Smooth muscle cell (in vitro differentiated cells): ENCODE measurements at regions not wholly inside any gene's neighbourhood (a gene's known extent, or its start where the extent isn't known, plus 50 kb on each side); places are given as distances from the start of the nearest gene placed in this dataset.
"Not testable (repeated sequence)": the region's sequence is repeated elsewhere in the genome, so short reads cannot be mapped to it uniquely, and the experiment has no call there.

Source experiments
- DNase-seq: peaks from one replicate; lab custom pipeline; 2025; ENCODE audit not compliant: unreplicated experiment; lab: John Stamatoyannopoulos, UW
- H2AFZ ChIP-seq: fragments of 200-600 bp; sonication (generic); 2 replicates; pipeline ENCODE4 v1.6.0; 2016; ENCODE audit warnings: antibody characterized with exemption, low read depth, mild to moderate bottlenecking
- H3F3A ChIP-seq: fragments of 200-600 bp; sonication (generic); 2 replicates; pipeline ENCODE4 v1.6.0; 2017; ENCODE audit warnings: antibody characterized with exemption, low read depth
- H3K27ac ChIP-seq: fragments of 200-600 bp; sonication (generic); 2 replicates; pipeline ENCODE4 v1.5.1; 2016; ENCODE audit warnings: low read depth, mild to moderate bottlenecking
- H3K27me3 ChIP-seq: fragments of 200-600 bp; sonication (generic); 2 replicates; pipeline ENCODE4 v1.6.1; 2016; ENCODE audit warnings: low read depth, mild to moderate bottlenecking
- H3K36me3 ChIP-seq: fragments of 200-600 bp; sonication (generic); 2 replicates; pipeline ENCODE4 v1.5.1; 2016; ENCODE audit warnings: low read depth
- H3K4me1 ChIP-seq: fragments of 200-600 bp; sonication (generic); 2 replicates; pipeline ENCODE4 v1.5.1; 2016; ENCODE audit warnings: low read depth
- H3K4me2 ChIP-seq: fragments of 200-600 bp; sonication (generic); 2 replicates; pipeline ENCODE4 v1.6.0; 2016; ENCODE audit warnings: mild to moderate bottlenecking
- H3K4me3 ChIP-seq: fragments of 200-600 bp; sonication (generic); 2 replicates; pipeline ENCODE4 v1.5.1; 2016; ENCODE audit warnings: mild to moderate bottlenecking
- H3K79me2 ChIP-seq: fragments of 200-600 bp; sonication (generic); 2 replicates; pipeline ENCODE4 v1.6.0; 2016; ENCODE audit warnings: low read depth, mild to moderate bottlenecking
- H3K9ac ChIP-seq: fragments of 200-600 bp; sonication (generic); 2 replicates; pipeline ENCODE4 v1.6.0; 2016; ENCODE audit warnings: low read depth
- H3K9me3 ChIP-seq: fragments of 200-600 bp; sonication (generic); replicated peaks from 2 replicates; pipeline ENCODE4 v1.5.1; 2016; ENCODE audit warnings: low read depth
- H4K20me1 ChIP-seq: fragments of 200-600 bp; sonication (generic); 2 replicates; pipeline ENCODE4 v1.6.0; 2016; ENCODE audit warnings: low read depth
- WGBS: methylation state at CpG from one replicate; pipeline ENCODE4 v1.1.7; 2016; ENCODE audit warnings: low lambda C conversion rate; 5-methylcytosine and 5-hydroxymethylcytosine counted together
- TF ChIP-seq, protein P1 (sequence below): fragments of 200-600 bp; sonication (generic); IDR thresholded peaks from 2 replicates; pipeline ENCODE4 v1.5.1; 2017; ENCODE audit warnings: borderline replicate concordance, mild to moderate bottlenecking, antibody characterized with exemption; ENCODE audit not compliant: insufficient read depth, poor library complexity, severe bottlenecking

DNA sequence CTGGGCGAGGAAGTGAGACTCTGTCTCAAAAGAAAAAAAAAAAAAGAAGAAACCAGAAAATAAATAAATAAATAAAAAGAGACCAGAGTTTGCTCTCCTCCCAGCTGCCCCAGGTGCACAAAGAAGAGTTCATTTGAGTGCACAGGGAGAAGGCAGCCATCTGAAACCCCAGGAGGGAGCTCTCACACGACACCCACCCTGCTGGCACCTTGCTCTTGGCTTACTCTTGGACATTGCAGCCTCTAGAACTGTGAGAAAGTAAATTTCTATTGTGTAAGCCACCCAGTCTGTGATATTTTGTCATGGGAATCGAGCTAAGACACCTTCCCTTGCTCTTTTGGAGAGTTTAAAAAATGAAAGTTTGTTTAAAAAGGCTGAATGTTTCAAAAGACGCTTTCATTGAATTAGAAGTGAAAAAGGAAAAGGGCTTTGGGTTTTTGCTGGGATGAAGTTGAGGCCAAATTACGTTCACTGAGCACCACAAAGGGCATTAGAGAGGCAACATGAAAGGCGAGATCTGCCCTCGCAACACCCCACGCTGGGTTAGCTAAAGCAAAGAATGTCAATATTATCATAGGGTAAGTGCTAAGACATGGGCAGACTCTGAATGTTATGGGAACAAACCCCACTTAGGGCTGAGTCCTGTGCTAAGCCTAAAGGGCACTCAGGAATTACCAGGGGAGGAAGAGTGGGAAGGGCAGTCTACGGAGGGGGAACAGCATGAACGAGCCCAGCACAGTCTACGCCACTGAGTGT lies 128.9 kb upstream of the RIOK3 start:
- Histone ChIP-seq H3K27me3 (no peaks in the 10 kb centered on the region), H4K20me1 (no peaks in the 10 kb centered on the region), H3K79me2 (no peaks in the 10 kb centered on the region), H3K4me1 (peaks cover 2% of the 10 kb centered on the region), H3K27ac (no peak overlapping the region), H3K9ac (no peak overlapping the region), H3F3A (no peaks in the 10 kb centered on the region), H2AFZ (no peak overlapping the region), H3K4me2 (no peak overlapping the region), H3K4me3 (no peak overlapping the region), H3K9me3 (no peaks in the 10 kb centered on the region), H3K36me3 (no peaks in the 10 kb centered on the region)
- TF ChIP-seq, protein P1, sequence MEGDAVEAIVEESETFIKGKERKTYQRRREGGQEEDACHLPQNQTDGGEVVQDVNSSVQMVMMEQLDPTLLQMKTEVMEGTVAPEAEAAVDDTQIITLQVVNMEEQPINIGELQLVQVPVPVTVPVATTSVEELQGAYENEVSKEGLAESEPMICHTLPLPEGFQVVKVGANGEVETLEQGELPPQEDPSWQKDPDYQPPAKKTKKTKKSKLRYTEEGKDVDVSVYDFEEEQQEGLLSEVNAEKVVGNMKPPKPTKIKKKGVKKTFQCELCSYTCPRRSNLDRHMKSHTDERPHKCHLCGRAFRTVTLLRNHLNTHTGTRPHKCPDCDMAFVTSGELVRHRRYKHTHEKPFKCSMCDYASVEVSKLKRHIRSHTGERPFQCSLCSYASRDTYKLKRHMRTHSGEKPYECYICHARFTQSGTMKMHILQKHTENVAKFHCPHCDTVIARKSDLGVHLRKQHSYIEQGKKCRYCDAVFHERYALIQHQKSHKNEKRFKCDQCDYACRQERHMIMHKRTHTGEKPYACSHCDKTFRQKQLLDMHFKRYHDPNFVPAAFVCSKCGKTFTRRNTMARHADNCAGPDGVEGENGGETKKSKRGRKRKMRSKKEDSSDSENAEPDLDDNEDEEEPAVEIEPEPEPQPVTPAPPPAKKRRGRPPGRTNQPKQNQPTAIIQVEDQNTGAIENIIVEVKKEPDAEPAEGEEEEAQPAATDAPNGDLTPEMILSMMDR = no peak
- no peak for DNase-seq
- 89% methylated on average over 11 of the region's 11 CpGs for WGBS

- H4K20me1 ChIP-seq = no peaks in the 10 kb centered on the region
- no peaks in the 10 kb centered on the region for H3K9me3 ChIP-seq
- 58% methylated on average over 4 of the region's 4 CpGs for WGBS
Observed at GRCh38 chr18:23324861-23325260, 128.2 kb upstream of the RIOK3 start.

GRCh38 chr18:23329671-23330070 lies 123.4 kb upstream of the RIOK3 start:
- not testable (repeated sequence) for DNase-seq, H3K79me2 ChIP-seq, H3K4me1 ChIP-seq, H3K36me3 ChIP-seq, H3K9me3 ChIP-seq, H3K9ac ChIP-seq, H3K4me2 ChIP-seq, H4K20me1 ChIP-seq, H3F3A ChIP-seq, H3K4me3 ChIP-seq, H2AFZ ChIP-seq, H3K27me3 ChIP-seq, H3K27ac ChIP-seq
- WGBS = 93% methylated on average over 3 of the region's 3 CpGs

More at GRCh38 chr18:23324861-23325260, 128.2 kb upstream of the RIOK3 start:
- H3K4me3 ChIP-seq = no peak overlapping the region
- H3K4me2 ChIP-seq = no peak overlapping the region
- H3K36me3 ChIP-seq = no peaks in the 10 kb centered on the region
- TF ChIP-seq, protein P1 = no peak
- no peaks in the 10 kb centered on the region for H3F3A ChIP-seq
- H3K27ac ChIP-seq = no peak overlapping the region
- no peak for DNase-seq
- no peak overlapping the region for H3K9ac ChIP-seq
- H2AFZ ChIP-seq = no peak overlapping the region
- no peaks in the 10 kb centered on the region for H3K79me2 ChIP-seq
- peaks cover 2% of the 10 kb centered on the region for H3K4me1 ChIP-seq
- H3K27me3 ChIP-seq = no peaks in the 10 kb centered on the region

- Histone ChIP-seq H2AFZ (no peak overlapping the region), H3K4me1 (no peaks in the 10 kb centered on the region), H3K27me3 (no peaks in the 10 kb centered on the region), H3K9ac (no peak overlapping the region), H3K4me2 (no peak overlapping the region), H3K36me3 (no peaks in the 10 kb centered on the region), H3K4me3 (no peak overlapping the region), H4K20me1 (no peaks in the 10 kb centered on the region), H3F3A (no peaks in the 10 kb centered on the region), H3K9me3 (no peaks in the 10 kb centered on the region), H3K79me2 (no peaks in the 10 kb centered on the region), H3K27ac (no peak overlapping the region)
- DNase-seq = no peak
- TF ChIP-seq, protein P1 = no peak
- 94% methylated on average over 8 of the region's 8 CpGs for WGBS
Observed at GRCh38 chr18:23330423-23330822, 122.7 kb upstream of the RIOK3 start.
